GM21723 (cell line): ENCODE measurements at regions not wholly inside any gene's neighbourhood (a gene's known extent, or its start where the extent isn't known, plus 50 kb on each side); places are given as distances from the start of the nearest gene placed in this dataset.
"Not testable (repeated sequence)": the region's sequence is repeated elsewhere in the genome, so short reads cannot be mapped to it uniquely, and the experiment has no call there.

Experiments used
- ATAC-seq: cut with Tn5 transposase; IDR thresholded peaks from one replicate; pipeline ENCODE4 v1.9.1; 2021; ENCODE audit warnings: mild to moderate bottlenecking, moderate library complexity; ENCODE audit not compliant: unreplicated experiment

GRCh38 chr2:34174506-34174905 is 575.4 kb upstream of the FAM98A start:
- no peak for ATAC-seq

- no peak for ATAC-seq
Observed at GRCh38 chr2:34162231-34162630, 563.1 kb upstream of the FAM98A start.

GRCh38 chr2:34161549-34161948 is 562.5 kb upstream of the FAM98A start:
- no peak for ATAC-seq

- ATAC-seq, result no peak
Observed at GRCh38 chr2:34159901-34160300, 560.8 kb upstream of the FAM98A start.

- ATAC-seq, result no peak
Observed at GRCh38 chr2:34153484-34153883, 554.4 kb upstream of the FAM98A start.

GRCh38 chr2:34147780-34148179 is 548.7 kb upstream of the FAM98A start:
- no peak for ATAC-seq

GRCh38 chr2:34143149-34143548 is 544.0 kb upstream of the FAM98A start:
- ATAC-seq, result no peak

- ATAC-seq, result not testable (repeated sequence)
Observed at GRCh38 chr2:34142531-34143008, 543.5 kb upstream of the FAM98A start.

GRCh38 chr2:34133065-34133464 is 534.0 kb upstream of the FAM98A start:
- not testable (repeated sequence) for ATAC-seq

GRCh38 chr2:34126279-34126678 is 527.2 kb upstream of the FAM98A start:
- ATAC-seq, result no peak

GRCh38 chr2:34123996-34124785 is 525.1 kb upstream of the FAM98A start:
- no peak for ATAC-seq

GRCh38 chr2:34121076-34121475 is 522.0 kb upstream of the FAM98A start:
- ATAC-seq, result no peak

- no peak for ATAC-seq
Observed at GRCh38 chr2:34115076-34115475, 516.0 kb upstream of the FAM98A start.

- no peak for ATAC-seq
Observed at GRCh38 chr2:34112161-34112560, 513.1 kb upstream of the FAM98A start.

GRCh38 chr2:34110392-34110791 is 511.3 kb upstream of the FAM98A start:
- no peak for ATAC-seq

- no peak for ATAC-seq
Observed at GRCh38 chr2:34107811-34108210, 508.7 kb upstream of the FAM98A start.

- ATAC-seq, result no peak
Observed at GRCh38 chr2:34105006-34105767, 506.1 kb upstream of the FAM98A start.

GRCh38 chr2:34104601-34105000 is 505.5 kb upstream of the FAM98A start:
- no peak for ATAC-seq

GRCh38 chr2:34103437-34103836 is 504.3 kb upstream of the FAM98A start:
- ATAC-seq, result no peak

GRCh38 chr2:34102339-34102738 is 503.2 kb upstream of the FAM98A start:
- no peak for ATAC-seq

GRCh38 chr2:34099377-34099776 is 500.3 kb upstream of the FAM98A start:
- no peak for ATAC-seq

- no peak for ATAC-seq
Observed at GRCh38 chr2:34098256-34098655, 499.2 kb upstream of the FAM98A start.
